ENCODE measurements at regions not wholly inside any gene's neighbourhood (a gene's known extent, or its start where the extent isn't known, plus 50 kb on each side); places are given as distances from the start of the nearest gene placed in this dataset.

GRCh38 chr3:171936191-171936841, 93.2 kb downstream of the TMEM212 start:
- peak; percentile 71 for ATAC-seq (ENCODE audit: low FRiP score)
- TF ChIP-seq, protein P1, sequence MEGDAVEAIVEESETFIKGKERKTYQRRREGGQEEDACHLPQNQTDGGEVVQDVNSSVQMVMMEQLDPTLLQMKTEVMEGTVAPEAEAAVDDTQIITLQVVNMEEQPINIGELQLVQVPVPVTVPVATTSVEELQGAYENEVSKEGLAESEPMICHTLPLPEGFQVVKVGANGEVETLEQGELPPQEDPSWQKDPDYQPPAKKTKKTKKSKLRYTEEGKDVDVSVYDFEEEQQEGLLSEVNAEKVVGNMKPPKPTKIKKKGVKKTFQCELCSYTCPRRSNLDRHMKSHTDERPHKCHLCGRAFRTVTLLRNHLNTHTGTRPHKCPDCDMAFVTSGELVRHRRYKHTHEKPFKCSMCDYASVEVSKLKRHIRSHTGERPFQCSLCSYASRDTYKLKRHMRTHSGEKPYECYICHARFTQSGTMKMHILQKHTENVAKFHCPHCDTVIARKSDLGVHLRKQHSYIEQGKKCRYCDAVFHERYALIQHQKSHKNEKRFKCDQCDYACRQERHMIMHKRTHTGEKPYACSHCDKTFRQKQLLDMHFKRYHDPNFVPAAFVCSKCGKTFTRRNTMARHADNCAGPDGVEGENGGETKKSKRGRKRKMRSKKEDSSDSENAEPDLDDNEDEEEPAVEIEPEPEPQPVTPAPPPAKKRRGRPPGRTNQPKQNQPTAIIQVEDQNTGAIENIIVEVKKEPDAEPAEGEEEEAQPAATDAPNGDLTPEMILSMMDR (IDR thresholded peaks at IDR 0.05) = no peak

DNA sequence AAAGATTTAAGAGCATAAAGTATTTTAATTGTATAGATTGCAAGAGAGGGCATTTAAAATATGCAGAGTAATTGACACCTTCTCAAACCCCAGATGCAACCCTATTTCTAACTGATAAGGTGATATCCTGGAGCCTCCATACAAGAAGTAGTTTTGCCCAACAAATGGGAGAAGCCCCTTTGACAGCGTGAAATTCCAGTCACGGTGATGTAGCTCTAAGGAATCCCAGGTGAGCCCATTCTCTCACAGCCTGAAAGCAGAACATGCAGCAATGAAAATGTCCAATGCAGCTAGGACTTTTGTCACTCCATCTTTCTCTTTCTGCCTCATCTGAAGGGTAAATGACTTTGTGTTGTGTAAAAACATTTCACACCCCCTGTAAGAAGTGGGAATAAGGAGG, 96.4 kb downstream of the TMEM212 start:
- ATAC-seq (ENCODE audit: low FRiP score) = no peak
- DNase-seq (ENCODE audit: low spot score) = no peak
- TF ChIP-seq, protein P1 (IDR thresholded peaks at IDR 0.05) = no peak

More at GRCh38 chr3:171936191-171936841, 93.2 kb downstream of the TMEM212 start:
- no peak for DNase-seq (ENCODE audit: low spot score)

GRCh38 chr3:171940151-171940649, 97.1 kb downstream of the TMEM212 start:
- ATAC-seq (ENCODE audit: low FRiP score) = no peak
- TF ChIP-seq, protein P1 (IDR thresholded peaks at IDR 0.05) = no peak
- DNase-seq (ENCODE audit: low spot score) = no peak

DNA sequence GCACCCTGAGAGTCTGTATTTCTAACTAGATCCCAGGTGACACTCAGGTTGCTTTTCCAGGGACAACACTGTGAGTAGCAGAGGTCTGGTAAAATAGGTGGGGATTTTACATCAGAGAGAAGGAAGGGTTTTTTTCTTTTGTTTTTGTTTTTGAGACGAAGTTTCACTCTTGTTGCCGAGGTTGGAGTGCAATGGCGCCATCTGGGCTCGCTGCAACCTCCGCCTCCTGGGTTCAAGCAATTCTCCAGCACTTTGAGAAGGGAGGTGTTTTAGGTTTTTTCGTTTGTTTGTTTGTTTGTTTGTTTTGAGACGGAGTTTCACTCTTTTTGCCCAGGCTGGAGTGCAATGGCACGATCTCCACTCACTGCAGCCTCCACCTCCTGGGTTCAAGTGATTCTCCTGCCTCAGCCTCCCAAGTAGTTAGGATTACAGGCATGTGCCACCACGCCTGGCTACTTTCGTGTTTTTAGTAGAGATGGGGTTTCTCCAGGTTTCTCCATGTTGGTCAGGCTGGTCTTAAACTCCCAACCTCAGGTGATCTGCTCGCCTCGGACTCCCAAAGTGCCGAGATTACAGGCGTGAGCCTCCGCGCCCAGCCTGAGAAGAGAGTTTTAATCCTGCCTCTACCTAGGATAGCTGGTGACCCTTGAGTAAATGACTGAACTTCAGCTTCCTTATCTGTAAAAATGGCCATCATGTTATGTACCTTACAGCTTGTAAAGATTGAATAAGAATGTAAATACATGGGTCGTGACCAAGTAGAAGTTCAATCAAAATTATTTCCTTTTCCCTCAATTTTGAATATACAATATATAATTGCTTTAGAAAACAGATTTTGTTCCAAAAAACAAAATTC, 95.9 kb upstream of the FNDC3B start:
- TF ChIP-seq, protein P1 (IDR thresholded peaks at IDR 0.05) = no peak
- ATAC-seq (ENCODE audit: low FRiP score) = no peak
- no peak for DNase-seq (ENCODE audit: low spot score)

- peak; percentile 67 for ATAC-seq (ENCODE audit: low FRiP score)
- TF ChIP-seq, protein P1 (IDR thresholded peaks at IDR 0.05) = no peak
- no peak for DNase-seq (ENCODE audit: low spot score)
Observed at GRCh38 chr3:171944118-171945016, 95.0 kb upstream of the FNDC3B start.

- DNase-seq (ENCODE audit: low spot score) (no peak), ATAC-seq (ENCODE audit: low FRiP score) (peak; percentile 69)
- TF ChIP-seq, protein P1 (IDR thresholded peaks at IDR 0.05) = no peak
Observed at GRCh38 chr3:171948674-171949073, 90.7 kb upstream of the FNDC3B start.
